IMR-90 (cell line): ENCODE measurements at regions not wholly inside any gene's neighbourhood (a gene's known extent, or its start where the extent isn't known, plus 50 kb on each side); places are given as distances from the start of the nearest gene placed in this dataset.

Experiments used
- ATAC-seq: fragments of 200-7000 bp; cut with Tn5 transposase; 2 replicates; pipeline ENCODE4 v1.9.1; 2020; ENCODE audit warnings: low read depth, mild to moderate bottlenecking, moderate library complexity
- BruUV-seq: library from RNA; stranded (reverse); fragments of 400-500 nt; replicated peaks from 2 replicates; lab custom pipeline; 2021; lab: Mats Ljungman, UMichigan
- CTCF ChIA-PET: fragments of 300-600 bp; formaldehyde crosslinking; extraction: SDS; loops from one replicate; lab custom pipeline; 2021; ENCODE audit warnings: antibody characterized with exemption; lab: Yijun Ruan, JAX
- POLR2A ChIA-PET: fragments of 300-600 bp; sonication (Branson Sonifier 250); formaldehyde crosslinking; loops from one replicate; lab custom pipeline; 2022; ENCODE audit warnings: antibody characterized with exemption; ENCODE audit not compliant: unreplicated experiment; lab: Charles Lee
- DNase-seq: peaks from one replicate; pipeline ENCODE4 v3.0.0; 2013
- H2AFZ ChIP-seq: replicated peaks from 2 replicates; pipeline ENCODE3; 2013; ENCODE audit warnings: low read length, mild to moderate bottlenecking; ENCODE audit not compliant: poor library complexity
- H2AK5ac ChIP-seq: 2 replicates; pipeline ENCODE4 v1.6.1; 2013; ENCODE audit warnings: low read depth, low read length, inconsistent platforms
- H2AK9ac ChIP-seq: replicated peaks from 2 replicates; pipeline ENCODE3; 2013; ENCODE audit warnings: mild to moderate bottlenecking, low read depth, low read length, moderate library complexity; ENCODE audit not compliant: poor library complexity
- H2BK120ac ChIP-seq: 2 replicates; pipeline ENCODE4 v1.6.1; 2013; ENCODE audit warnings: low read depth, low read length, inconsistent platforms
- H2BK15ac ChIP-seq: 3 replicates; pipeline ENCODE4 v1.6.1; 2013; ENCODE audit warnings: low read depth, low read length, inconsistent platforms
- H2BK20ac ChIP-seq: 2 replicates; pipeline ENCODE4 v1.6.1; 2013; ENCODE audit warnings: low read depth, mild to moderate bottlenecking, inconsistent platforms, low read length, moderate library complexity
- H2BK5ac ChIP-seq: 2 replicates; pipeline ENCODE4 v1.6.1; 2013; ENCODE audit warnings: mild to moderate bottlenecking, low read depth, low read length, inconsistent platforms; ENCODE audit not compliant: poor library complexity, severe bottlenecking
- H3K14ac ChIP-seq: replicated peaks from 2 replicates; pipeline ENCODE4 v1.6.1; 2013; ENCODE audit warnings: low read depth, low read length, inconsistent platforms
- H3K18ac ChIP-seq: 2 replicates; pipeline ENCODE4 v1.6.1; 2013; ENCODE audit warnings: low read depth, low read length, control low read depth
- H3K23ac ChIP-seq: 2 replicates; pipeline ENCODE4 v1.6.1; 2013; ENCODE audit warnings: low read depth, low read length, inconsistent platforms
- H3K27ac ChIP-seq: 2 replicates; pipeline ENCODE4 v1.5.1; 2013; ENCODE audit warnings: mild to moderate bottlenecking, control low read depth, low read length; ENCODE audit not compliant: insufficient read depth
- H3K27me3 ChIP-seq: 2 replicates; pipeline ENCODE4 v1.6.1; 2013; ENCODE audit warnings: low read length; ENCODE audit not compliant: control insufficient read depth, insufficient read depth
- H3K36me3 ChIP-seq: 2 replicates; pipeline ENCODE4 v1.6.1; 2013; ENCODE audit warnings: low read length, mixed read lengths; ENCODE audit not compliant: control insufficient read depth, insufficient read depth
- H3K4ac ChIP-seq: 2 replicates; pipeline ENCODE4 v1.6.1; 2013; ENCODE audit warnings: low read depth, low read length, inconsistent platforms
- H3K4me1 ChIP-seq: 2 replicates; pipeline ENCODE4 v1.6.1; 2013; ENCODE audit warnings: low read length, mixed read lengths; ENCODE audit not compliant: control insufficient read depth, insufficient read depth
- H3K4me2 ChIP-seq: 2 replicates; pipeline ENCODE4 v1.6.1; 2013; ENCODE audit warnings: low read depth, mild to moderate bottlenecking, control low read depth, low read length, moderate library complexity
- H3K4me3 ChIP-seq: 2 replicates; pipeline ENCODE4 v1.5.1; 2013; ENCODE audit warnings: low read depth, mild to moderate bottlenecking, control low read depth, low read length, moderate library complexity; ENCODE audit not compliant: insufficient read depth
- H3K56ac ChIP-seq: 2 replicates; pipeline ENCODE4 v1.6.1; 2013; ENCODE audit warnings: low read length, inconsistent platforms; ENCODE audit not compliant: insufficient read depth; ENCODE audit errors: extremely low read depth
- H3K79me1 ChIP-seq, 2 experiments: 2 replicates each; pipeline ENCODE4 v1.6.1; 2013; ENCODE audit warnings: low read length in 2 of 2, inconsistent platforms in 1 of 2, low read depth in 1 of 2
- H3K9ac ChIP-seq: 2 replicates; pipeline ENCODE4 v1.6.1; 2013; ENCODE audit warnings: low read depth, low read length, control low read depth
- H3K9me1 ChIP-seq: 2 replicates; pipeline ENCODE4 v1.6.1; 2013; ENCODE audit warnings: low read length, inconsistent platforms; ENCODE audit not compliant: insufficient read depth
- H3K9me3 ChIP-seq: 2 replicates; pipeline ENCODE4 v1.6.1; 2013; ENCODE audit warnings: low read length; ENCODE audit not compliant: control insufficient read depth, insufficient read depth
- H4K20me1 ChIP-seq: 2 replicates; pipeline ENCODE4 v1.6.1; 2013; ENCODE audit warnings: low read length, inconsistent platforms; ENCODE audit not compliant: insufficient read depth
- H4K5ac ChIP-seq: 2 replicates; pipeline ENCODE4 v1.6.1; 2013; ENCODE audit warnings: mild to moderate bottlenecking, low read depth, low read length, control low read depth
- H4K8ac ChIP-seq, 2 experiments: 2 replicates each; pipeline ENCODE4 v1.6.1; 2013; ENCODE audit warnings: low read depth in 2 of 2, low read length in 2 of 2, control low read depth in 1 of 2, inconsistent platforms in 1 of 2
- H4K91ac ChIP-seq: 2 replicates; pipeline ENCODE4 v1.6.1; 2013; ENCODE audit warnings: low read depth, low read length, inconsistent platforms; ENCODE audit not compliant: insufficient read depth
- BHLHE40 ChIP-seq: fragments of 150-350 bp; IDR thresholded peaks from 2 replicates; pipeline ENCODE4 v1.6.1; 2016; ENCODE audit warnings: mild to moderate bottlenecking, low read depth, low read length
- CEBPB ChIP-seq: IDR thresholded peaks from 2 replicates; pipeline ENCODE4 v1.6.1; 2012; ENCODE audit warnings: low read depth, low read length, improper control_type of control experiment
- CHD1 ChIP-seq: IDR thresholded peaks from 2 replicates; pipeline ENCODE4 v1.6.1; 2012; ENCODE audit warnings: low read depth, low read length, improper control_type of control experiment
- CTCF ChIP-seq: conservative IDR thresholded peaks from 2 replicates; pipeline ENCODE4 v1.5.1; 2012; ENCODE audit warnings: mild to moderate bottlenecking, low read depth, low read length, improper control_type of control experiment
- ELK1 ChIP-seq: fragments of 150-350 bp; IDR thresholded peaks from 2 replicates; pipeline ENCODE4 v1.6.1; 2016; ENCODE audit warnings: low read depth, mild to moderate bottlenecking, low read length, moderate library complexity, borderline replicate concordance
- FOS ChIP-seq: fragments of 150-350 bp; IDR thresholded peaks from 2 replicates; pipeline ENCODE4 v1.6.1; 2016; ENCODE audit warnings: low read depth, low read length
- MAZ ChIP-seq: IDR thresholded peaks from 2 replicates; pipeline ENCODE4 v1.6.1; 2012; ENCODE audit warnings: low read depth, mild to moderate bottlenecking, low read length, improper control_type of control experiment, moderate library complexity, borderline replicate concordance
- MXI1 ChIP-seq: IDR thresholded peaks from 2 replicates; pipeline ENCODE4 v1.6.1; 2012; ENCODE audit warnings: low read depth, mild to moderate bottlenecking, low read length, moderate library complexity, borderline replicate concordance
- NFE2L2 ChIP-seq: fragments of 150-350 bp; IDR thresholded peaks from 2 replicates; pipeline ENCODE4 v1.6.1; 2016; ENCODE audit warnings: low read depth, mild to moderate bottlenecking, low read length
- POLR2A ChIP-seq: IDR thresholded peaks from 2 replicates; pipeline ENCODE4 v1.6.1; 2012; ENCODE audit warnings: mild to moderate bottlenecking, low read depth, low read length
- RAD21 ChIP-seq: IDR thresholded peaks from 2 replicates; pipeline ENCODE4 v1.6.1; 2012; ENCODE audit warnings: low read length, improper control_type of control experiment
- RCOR1 ChIP-seq: IDR thresholded peaks from 2 replicates; pipeline ENCODE4 v1.6.1; 2012; ENCODE audit warnings: mild to moderate bottlenecking, low read length, improper control_type of control experiment; ENCODE audit not compliant: insufficient replicate concordance
- SMC3 ChIP-seq: fragments of 150-350 bp; IDR thresholded peaks from 2 replicates; pipeline ENCODE4 v1.6.1; 2016; ENCODE audit warnings: low read depth, mild to moderate bottlenecking, antibody characterized with exemption, low read length, moderate library complexity
- USF2 ChIP-seq: fragments of 150-350 bp; IDR thresholded peaks from 2 replicates; pipeline ENCODE4 v1.6.1; 2017; ENCODE audit warnings: mild to moderate bottlenecking, antibody characterized with exemption, low read length, low read depth
- WGBS, 2 experiments: methylation state at CpG; one replicate each; pipeline versions ENCODE4 v1.1.5 to v1.1.7; 2013; ENCODE audit warnings: missing lambda C conversion rate in 2 of 2; ENCODE audit not compliant: insufficient read length in 1 of 2; ENCODE audit errors: extremely low coverage in 2 of 2; 5-methylcytosine and 5-hydroxymethylcytosine counted together
- dilution Hi-C: fragments of 300-500 bp; cut with HindIII; formaldehyde crosslinking; loops from one replicate; pipeline ENCODE4 v1.14.3; 2018; ENCODE audit warnings: low sequenced_read_pairs; ENCODE audit not compliant: unreplicated experiment
- in situ Hi-C: fragments of 300-500 bp; cut with MboI; formaldehyde crosslinking; loops from 3 replicates; pipeline ENCODE4 v1.14.3; 2019; ENCODE audit warnings: low sequenced_read_pairs, inconsistent platforms, mixed read lengths
- intact Hi-C: fragments of 100-400 bp; cut with micrococcal nuclease; formaldehyde crosslinking; loops from 2 replicates; pipeline ENCODE4 v1.10.0; 2022

GRCh38 chr7:13014011-13014410, 326.6 kb downstream of the ARL4A start:
- Histone ChIP-seq H4K91ac (no peak overlapping the region), H2BK15ac (no peak overlapping the region), H3K9me3 (no peaks in the 10 kb centered on the region), H3K27me3 (no peaks in the 10 kb centered on the region), H2AK9ac (no peak overlapping the region), H3K14ac (no peak overlapping the region), H2AK5ac (no peak overlapping the region), H3K56ac (no peak overlapping the region), H3K27ac (no peak overlapping the region), H4K8ac (no peak overlapping the region), H3K18ac (no peak overlapping the region), H3K79me1 (no peaks in the 10 kb centered on the region), H3K4me2 (no peak overlapping the region), H3K4me3 (no peak overlapping the region), H3K23ac (no peak overlapping the region), H3K4me1 (peaks cover 3% of the 10 kb centered on the region), H3K4ac (no peak overlapping the region), H2AFZ (no peak overlapping the region), H4K20me1 (no peaks in the 10 kb centered on the region), H2BK20ac (no peak overlapping the region), H3K36me3 (no peaks in the 10 kb centered on the region), H4K5ac (no peak overlapping the region), H3K9ac (no peak overlapping the region), H2BK120ac (no peak overlapping the region), H3K9me1 (no peaks in the 10 kb centered on the region), H2BK5ac (no peak overlapping the region)
- DNase-seq (no peak), ATAC-seq (no peak)
- no CpG with 5 or more reads among the region's 2 CpGs for WGBS, 2 experiments
- in situ Hi-C loops (no loop called here), intact Hi-C loops (no loop called here), dilution Hi-C loops (no loop called here)
- CTCF ChIA-PET, result interaction anchor here (0.7 to 1.0 kb wide), 2 partner anchors 214 to 327 kb away, joined by 3 to 4 read pairs; no protein-coding TSS in a partner anchor
- TF ChIP-seq NFE2L2 (no peak), BHLHE40 (no peak), MXI1 (no peak), USF2 (no peak), CHD1 (no peak), POLR2A (no peak), SMC3 (no peak), RAD21 (no peak), CTCF (no peak), CEBPB (no peak), FOS (no peak), ELK1 (no peak), MAZ (no peak), RCOR1 (no peak)
- BruUV-seq, result no TSS peak
- POLR2A ChIA-PET, result no interaction called here
